ENCODE measurements at regions not wholly inside any gene's neighbourhood (a gene's known extent, or its start where the extent isn't known, plus 50 kb on each side); places are given as distances from the start of the nearest gene placed in this dataset.

GRCh38 chr12:125356111-125356510, 290.9 kb downstream of the AACS start:
- Histone ChIP-seq H3K4me1 (ENCODE audit: control insufficient read depth in 1 of 2, low read depth in 2 of 2) (no peaks in the 10 kb centered on the region), H3K36me3 (no peaks in the 10 kb centered on the region), H3K27ac (no peak overlapping the region), H3K27me3 (replicated peaks; ENCODE audit: insufficient read depth) (no peaks in the 10 kb centered on the region), H3K4me3 (no peak overlapping the region), H3K9me3 (no peaks in the 10 kb centered on the region)
- TF ChIP-seq, protein P1, sequence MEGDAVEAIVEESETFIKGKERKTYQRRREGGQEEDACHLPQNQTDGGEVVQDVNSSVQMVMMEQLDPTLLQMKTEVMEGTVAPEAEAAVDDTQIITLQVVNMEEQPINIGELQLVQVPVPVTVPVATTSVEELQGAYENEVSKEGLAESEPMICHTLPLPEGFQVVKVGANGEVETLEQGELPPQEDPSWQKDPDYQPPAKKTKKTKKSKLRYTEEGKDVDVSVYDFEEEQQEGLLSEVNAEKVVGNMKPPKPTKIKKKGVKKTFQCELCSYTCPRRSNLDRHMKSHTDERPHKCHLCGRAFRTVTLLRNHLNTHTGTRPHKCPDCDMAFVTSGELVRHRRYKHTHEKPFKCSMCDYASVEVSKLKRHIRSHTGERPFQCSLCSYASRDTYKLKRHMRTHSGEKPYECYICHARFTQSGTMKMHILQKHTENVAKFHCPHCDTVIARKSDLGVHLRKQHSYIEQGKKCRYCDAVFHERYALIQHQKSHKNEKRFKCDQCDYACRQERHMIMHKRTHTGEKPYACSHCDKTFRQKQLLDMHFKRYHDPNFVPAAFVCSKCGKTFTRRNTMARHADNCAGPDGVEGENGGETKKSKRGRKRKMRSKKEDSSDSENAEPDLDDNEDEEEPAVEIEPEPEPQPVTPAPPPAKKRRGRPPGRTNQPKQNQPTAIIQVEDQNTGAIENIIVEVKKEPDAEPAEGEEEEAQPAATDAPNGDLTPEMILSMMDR (IDR thresholded peaks at IDR 0.05): no peak
- ATAC-seq (ENCODE audit: insufficient number of reproducible peaks, low FRiP score, low read depth) (no peak), DNase-seq (ENCODE audit: low spot score) (no peak)

DNA sequence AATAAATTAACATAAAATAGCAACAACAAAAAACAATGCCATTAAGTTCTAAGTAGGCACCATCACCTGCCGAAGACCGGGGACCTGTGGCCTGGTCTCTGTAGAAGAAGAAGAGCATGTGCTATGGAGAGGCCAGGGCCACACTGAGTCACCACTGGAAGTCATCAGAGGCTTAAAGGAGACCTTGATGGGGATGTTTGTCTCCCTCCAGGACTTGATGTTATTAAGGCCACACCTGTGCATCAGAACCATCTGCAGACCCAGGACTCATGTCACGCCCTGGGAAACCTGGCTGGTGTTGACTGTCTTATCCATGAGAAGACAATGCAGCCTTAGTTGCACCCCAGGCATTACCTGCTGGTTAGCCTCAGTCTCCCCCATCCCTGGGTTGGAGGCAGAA, 292.3 kb downstream of the AACS start:
- Histone ChIP-seq H3K36me3 (no peaks in the 10 kb centered on the region), H3K27me3 (replicated peaks; ENCODE audit: insufficient read depth) (no peaks in the 10 kb centered on the region), H3K4me1 (ENCODE audit: control insufficient read depth in 1 of 2, low read depth in 2 of 2) (no peaks in the 10 kb centered on the region), H3K9me3 (no peaks in the 10 kb centered on the region), H3K27ac (no peak overlapping the region), H3K4me3 (no peak overlapping the region)
- DNase-seq (ENCODE audit: low spot score) (no peak), ATAC-seq (ENCODE audit: insufficient number of reproducible peaks, low FRiP score, low read depth) (no peak)
- TF ChIP-seq, protein P1 (IDR thresholded peaks at IDR 0.05): no peak

DNA sequence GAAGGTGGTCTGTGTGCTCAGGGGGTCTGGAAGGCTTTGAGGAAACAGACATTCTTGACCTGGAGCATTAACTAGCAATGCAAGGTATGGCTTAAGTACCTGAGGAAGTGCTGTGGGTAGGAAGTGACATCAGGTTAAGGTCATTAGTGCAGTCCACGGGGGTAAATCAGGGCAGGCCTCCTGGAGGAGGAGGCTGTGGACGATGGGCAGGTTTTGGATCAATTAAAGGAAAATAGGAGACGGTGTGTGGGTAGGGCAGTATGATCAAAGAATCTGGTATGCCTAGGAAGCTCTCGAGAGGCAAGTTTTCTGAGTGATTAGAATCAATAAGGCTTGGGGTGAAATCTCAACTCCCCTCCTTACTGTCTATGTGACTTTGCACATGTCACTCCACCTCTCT, 295.3 kb downstream of the AACS start:
- Histone ChIP-seq H3K36me3 (no peaks in the 10 kb centered on the region), H3K4me3 (no peak overlapping the region), H3K27ac (no peak overlapping the region), H3K4me1 (ENCODE audit: control insufficient read depth in 1 of 2, low read depth in 2 of 2) (no peaks in the 10 kb centered on the region), H3K9me3 (no peaks in the 10 kb centered on the region), H3K27me3 (replicated peaks; ENCODE audit: insufficient read depth) (no peaks in the 10 kb centered on the region)
- no peak for DNase-seq (ENCODE audit: low spot score)
- TF ChIP-seq, protein P1 (IDR thresholded peaks at IDR 0.05): no peak
- no peak for ATAC-seq (ENCODE audit: insufficient number of reproducible peaks, low FRiP score, low read depth)

DNA sequence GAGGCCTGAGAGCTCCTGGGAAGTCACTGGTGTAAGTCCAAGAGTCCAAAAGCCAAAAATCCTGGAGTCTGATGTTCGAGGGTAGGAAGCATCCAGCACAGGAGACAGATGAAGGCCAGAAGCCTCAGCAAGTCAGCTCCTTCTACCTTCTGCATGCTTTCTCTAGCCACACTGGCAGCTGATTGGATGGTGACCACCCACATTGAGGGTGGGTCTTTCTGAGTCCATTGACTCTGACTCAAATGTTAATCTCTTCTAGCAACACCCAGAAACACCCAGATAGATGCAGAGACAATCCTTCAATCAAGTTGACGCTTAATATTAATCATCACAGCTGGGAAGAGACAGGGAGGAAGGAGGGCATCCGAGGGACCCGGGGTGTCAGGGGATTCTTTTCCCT, 305.8 kb downstream of the AACS start:
- TF ChIP-seq, protein P1 (IDR thresholded peaks at IDR 0.05): no peak
- no peak overlapping the region for H3K4me3 ChIP-seq
- H3K9me3 ChIP-seq: no peaks in the 10 kb centered on the region
- H3K27me3 ChIP-seq (replicated peaks; ENCODE audit: insufficient read depth): no peaks in the 10 kb centered on the region
- peaks cover 0 to 2% of the 10 kb centered on the region in 2 donors for H3K4me1 ChIP-seq (ENCODE audit: control insufficient read depth in 1 of 2, low read depth in 2 of 2)
- H3K36me3 ChIP-seq: no peaks in the 10 kb centered on the region
- no peak overlapping the region for H3K27ac ChIP-seq
- DNase-seq (ENCODE audit: low spot score) (no peak), ATAC-seq (ENCODE audit: insufficient number of reproducible peaks, low FRiP score, low read depth) (no peak)

DNA sequence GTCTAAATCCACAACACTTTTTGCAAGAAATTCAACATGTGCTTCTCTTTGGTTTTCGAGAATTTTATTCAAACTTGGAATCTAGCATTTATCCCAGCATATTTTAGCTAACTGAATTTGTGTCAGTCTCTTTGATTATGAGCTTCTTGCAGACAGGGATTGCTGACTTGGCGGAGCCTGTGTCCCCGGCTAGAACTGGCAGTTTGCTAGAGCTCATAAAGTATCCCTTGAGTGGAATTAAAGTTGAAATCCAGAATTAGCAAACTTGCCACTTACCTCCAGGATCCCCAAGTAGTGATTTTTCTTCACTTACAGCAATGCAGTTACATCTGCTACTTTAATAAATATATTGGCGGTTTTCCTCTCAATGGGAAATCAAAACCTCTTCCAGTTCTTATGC, 306.9 kb downstream of the AACS start:
- Histone ChIP-seq H3K27ac (no peak overlapping the region), H3K27me3 (replicated peaks; ENCODE audit: insufficient read depth) (no peaks in the 10 kb centered on the region), H3K9me3 (no peaks in the 10 kb centered on the region), H3K4me1 (ENCODE audit: control insufficient read depth in 1 of 2, low read depth in 2 of 2) (peaks cover 0 to 11% of the 10 kb centered on the region in 2 donors), H3K4me3 (no peak overlapping the region), H3K36me3 (no peaks in the 10 kb centered on the region)
- ATAC-seq (ENCODE audit: insufficient number of reproducible peaks, low FRiP score, low read depth) (no peak), DNase-seq (ENCODE audit: low spot score) (no peak)
- TF ChIP-seq, protein P1 (IDR thresholded peaks at IDR 0.05): no peak
